Uterus (tissue), 2 donors: ENCODE measurements at regions not wholly inside any gene's neighbourhood (a gene's known extent, or its start where the extent isn't known, plus 50 kb on each side); places are given as distances from the start of the nearest gene placed in this dataset.

Experiments
- CTCF ChIP-seq, 4 experiments: fragments of 200-600 bp in 2 of 4; fragments of 450-650 bp in 2 of 4; sonication (generic) in 2 of 4; IDR thresholded peaks; one replicate each; pipeline ENCODE4 v1.5.1; 2016 to 2019; ENCODE audit warnings: antibody characterized with exemption in 4 of 4, mild to moderate bottlenecking in 2 of 4, moderate library complexity in 1 of 4
- POLR2A ChIP-seq, 2 donors: fragments of 450-650 bp; IDR thresholded peaks; one replicate each; pipeline ENCODE4 v1.6.1; 2016; ENCODE audit warnings: antibody characterized with exemption in 2 of 2, mild to moderate bottlenecking in 1 of 2, moderate library complexity in 1 of 2

- TF ChIP-seq CTCF (IDR thresholded peaks at IDR 0.05) (no peak), POLR2A (IDR thresholded peaks at IDR 0.05) (no peak)
These were observed 212.3 kb downstream of the DCAF12L2 start for GRCh38 chrX:125953814-125954213.
